Neural cell (in vitro differentiated cells): ENCODE measurements at regions not wholly inside any gene's neighbourhood (a gene's known extent, or its start where the extent isn't known, plus 50 kb on each side); places are given as distances from the start of the nearest gene placed in this dataset.

Source experiments
- H2AFZ ChIP-seq: fragments of 200-600, 300-800 bp; sonication (generic), shearing (Covaris generic); 2 replicates; pipeline ENCODE4 v1.6.0; 2014; ENCODE audit warnings: low read depth, mild to moderate bottlenecking, antibody characterized with exemption, low read length, moderate library complexity
- H3F3A ChIP-seq: fragments of 200-600 bp; shearing (Covaris generic); 2 replicates; pipeline ENCODE4 v1.6.1; 2016; ENCODE audit warnings: mild to moderate bottlenecking, moderate library complexity, mixed read lengths, antibody characterized with exemption, low read length; ENCODE audit not compliant: insufficient read depth, poor library complexity, severe bottlenecking
- H3K27ac ChIP-seq: fragments of 200-600, 300-800 bp; sonication (generic), shearing (Covaris generic); 2 replicates; pipeline ENCODE4 v1.5.1; 2014; ENCODE audit warnings: mild to moderate bottlenecking, low read length, moderate library complexity
- H3K27me3 ChIP-seq: fragments of 300-800, 200-600 bp; sonication (generic), shearing (Covaris generic); 2 replicates; pipeline ENCODE4 v1.6.0; 2014; ENCODE audit warnings: mild to moderate bottlenecking, low read depth, low read length, moderate library complexity; ENCODE audit not compliant: insufficient read depth
- H3K36me3 ChIP-seq: fragments of 300-800, 200-600 bp; sonication (generic), shearing (Covaris generic); 2 replicates; pipeline ENCODE4 v1.5.1; 2014; ENCODE audit warnings: mild to moderate bottlenecking, antibody characterized with exemption, low read length, moderate library complexity; ENCODE audit not compliant: insufficient read depth
- H3K4me2 ChIP-seq: fragments of 300-800, 200-600 bp; sonication (generic), shearing (Covaris generic); 2 replicates; pipeline ENCODE4 v1.6.0; 2014; ENCODE audit warnings: mild to moderate bottlenecking, low read length
- H3K4me3 ChIP-seq: fragments of 300-800, 200-600 bp; sonication (generic), shearing (Covaris generic); 2 replicates; pipeline ENCODE4 v1.5.1; 2014; ENCODE audit warnings: mild to moderate bottlenecking, low read length, moderate library complexity
- H3K79me2 ChIP-seq: fragments of 200-600 bp; shearing (Covaris generic); replicated peaks from 2 replicates; pipeline ENCODE4 v1.6.0; 2014; ENCODE audit warnings: mild to moderate bottlenecking, low read length, moderate library complexity; ENCODE audit not compliant: insufficient read depth
- H3K9ac ChIP-seq: fragments of 300-800, 200-600 bp; sonication (generic), shearing (Covaris generic); 2 replicates; pipeline ENCODE4 v1.6.1; 2016; ENCODE audit warnings: mild to moderate bottlenecking, low read length, mixed read lengths
- H3K9me2 ChIP-seq: fragments of 200-600 bp; shearing (Covaris generic); 2 replicates; pipeline ENCODE4 v1.6.1; 2016; ENCODE audit warnings: mild to moderate bottlenecking, low read length, mixed read lengths; ENCODE audit not compliant: insufficient read depth
- H3K9me3 ChIP-seq: fragments of 200-600, 300-800 bp; sonication (generic), shearing (Covaris generic); 2 replicates; pipeline ENCODE4 v1.6.1; 2016; ENCODE audit warnings: mild to moderate bottlenecking, mixed run types, low read length, moderate library complexity, mixed read lengths
- H4K20me1 ChIP-seq: fragments of 200-600 bp; shearing (Covaris generic); 2 replicates; pipeline ENCODE4 v1.6.1; 2016; ENCODE audit warnings: mild to moderate bottlenecking, mixed run types; ENCODE audit not compliant: insufficient read depth
- EP300 ChIP-seq: fragments of 450-650 bp; conservative IDR thresholded peaks from 2 replicates; pipeline ENCODE4 v1.6.1; 2014; ENCODE audit warnings: antibody characterized with exemption, mild to moderate bottlenecking, moderate library complexity; ENCODE audit not compliant: poor library complexity, severe bottlenecking
- EZH2 ChIP-seq: fragments of 200-600, 300-800 bp; shearing (Covaris generic), sonication (generic); IDR thresholded peaks from 2 replicates; pipeline ENCODE4 v1.6.1; 2014; ENCODE audit warnings: antibody characterized with exemption, low read length, borderline replicate concordance, mild to moderate bottlenecking; ENCODE audit not compliant: insufficient read depth, poor library complexity, severe bottlenecking
- MXI1 ChIP-seq: fragments of 450-650 bp; conservative IDR thresholded peaks from 2 replicates; pipeline ENCODE4 v1.6.1; 2014; ENCODE audit warnings: antibody characterized with exemption, mild to moderate bottlenecking; ENCODE audit not compliant: poor library complexity, severe bottlenecking
- POLR2AphosphoS5 ChIP-seq: IDR thresholded peaks from 2 replicates; pipeline ENCODE4 v1.6.1; 2012
- RAD21 ChIP-seq: fragments of 450-650 bp; conservative IDR thresholded peaks from 2 replicates; pipeline ENCODE4 v1.6.1; 2014; ENCODE audit warnings: antibody characterized with exemption, mild to moderate bottlenecking, moderate library complexity
- SMC3 ChIP-seq: fragments of 450-650 bp; conservative IDR thresholded peaks from 2 replicates; pipeline ENCODE4 v1.6.1; 2014; ENCODE audit warnings: antibody characterized with exemption, mild to moderate bottlenecking, moderate library complexity; ENCODE audit not compliant: poor library complexity
- TAF1 ChIP-seq: IDR thresholded peaks from 2 replicates; pipeline ENCODE4 v1.6.1; 2012; ENCODE audit warnings: low read depth
- TF ChIP-seq, protein P1 (sequence below): fragments of 450-650 bp; IDR thresholded peaks from 2 replicates; pipeline ENCODE4 v1.5.1; 2014; ENCODE audit warnings: antibody characterized with exemption, mild to moderate bottlenecking, moderate library complexity; ENCODE audit not compliant: poor library complexity, severe bottlenecking
- TF ChIP-seq, protein P2 (sequence below): IDR thresholded peaks from 2 replicates; pipeline ENCODE4 v1.6.1; 2012; ENCODE audit warnings: borderline replicate concordance

DNA sequence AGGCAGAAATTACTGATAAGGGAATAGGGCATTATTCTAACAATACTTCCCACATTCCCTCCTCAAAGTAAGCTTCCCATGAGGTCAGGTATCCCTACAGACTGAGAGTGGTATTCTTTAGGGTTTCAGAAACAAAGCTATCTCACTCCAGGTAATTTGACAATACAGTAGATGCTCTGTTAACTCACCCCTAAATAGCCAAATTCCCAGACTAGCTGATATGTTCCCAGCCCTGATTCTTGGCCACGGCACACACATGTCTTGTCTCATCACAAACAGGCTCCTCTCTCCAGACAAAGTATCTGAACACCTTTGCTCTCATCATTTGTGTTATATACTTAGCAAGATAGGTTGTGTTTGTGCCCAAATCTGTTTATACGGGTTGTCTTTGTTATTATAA, 139.9 kb downstream of the ZNF608 start:
- no peak overlapping the region for H3K27ac ChIP-seq
- no peak overlapping the region for H3K4me3 ChIP-seq
- H3F3A ChIP-seq: no peaks in the 10 kb centered on the region
- H3K9me3 ChIP-seq: no peaks in the 10 kb centered on the region
- H3K36me3 ChIP-seq: no peaks in the 10 kb centered on the region
- no peak overlapping the region for H3K4me2 ChIP-seq
- H2AFZ ChIP-seq: no peak overlapping the region
- H4K20me1 ChIP-seq: no peaks in the 10 kb centered on the region
- TF ChIP-seq POLR2AphosphoS5: no peak
- no peak for TF ChIP-seq EP300
- TF ChIP-seq SMC3: no peak
- no peak for TF ChIP-seq TAF1
- TF ChIP-seq RAD21: no peak
- TF ChIP-seq, protein P1, sequence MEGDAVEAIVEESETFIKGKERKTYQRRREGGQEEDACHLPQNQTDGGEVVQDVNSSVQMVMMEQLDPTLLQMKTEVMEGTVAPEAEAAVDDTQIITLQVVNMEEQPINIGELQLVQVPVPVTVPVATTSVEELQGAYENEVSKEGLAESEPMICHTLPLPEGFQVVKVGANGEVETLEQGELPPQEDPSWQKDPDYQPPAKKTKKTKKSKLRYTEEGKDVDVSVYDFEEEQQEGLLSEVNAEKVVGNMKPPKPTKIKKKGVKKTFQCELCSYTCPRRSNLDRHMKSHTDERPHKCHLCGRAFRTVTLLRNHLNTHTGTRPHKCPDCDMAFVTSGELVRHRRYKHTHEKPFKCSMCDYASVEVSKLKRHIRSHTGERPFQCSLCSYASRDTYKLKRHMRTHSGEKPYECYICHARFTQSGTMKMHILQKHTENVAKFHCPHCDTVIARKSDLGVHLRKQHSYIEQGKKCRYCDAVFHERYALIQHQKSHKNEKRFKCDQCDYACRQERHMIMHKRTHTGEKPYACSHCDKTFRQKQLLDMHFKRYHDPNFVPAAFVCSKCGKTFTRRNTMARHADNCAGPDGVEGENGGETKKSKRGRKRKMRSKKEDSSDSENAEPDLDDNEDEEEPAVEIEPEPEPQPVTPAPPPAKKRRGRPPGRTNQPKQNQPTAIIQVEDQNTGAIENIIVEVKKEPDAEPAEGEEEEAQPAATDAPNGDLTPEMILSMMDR: no peak
- no peaks in the 10 kb centered on the region for H3K79me2 ChIP-seq
- H3K27me3 ChIP-seq: peaks cover 5% of the 10 kb centered on the region
- H3K9me2 ChIP-seq: no peaks in the 10 kb centered on the region
- no peak overlapping the region for H3K9ac ChIP-seq

DNA sequence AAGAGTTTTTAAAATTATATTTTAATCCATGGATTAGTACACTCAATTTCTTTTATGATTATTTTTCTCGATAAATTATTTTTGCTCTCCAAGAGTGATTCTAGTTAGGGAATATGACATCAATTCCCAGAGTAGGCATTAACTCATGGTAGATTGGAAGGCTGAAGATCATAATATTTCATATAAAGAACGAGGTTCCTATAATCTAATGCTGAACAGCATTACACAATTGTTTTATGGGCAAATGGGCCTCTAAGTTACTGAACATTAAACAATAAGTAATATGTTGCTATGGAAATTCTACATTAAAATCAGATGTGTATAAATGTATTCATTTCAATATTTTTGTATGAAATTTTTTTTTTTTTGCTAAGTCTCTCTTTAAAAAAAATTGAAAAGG, 140.3 kb downstream of the ZNF608 start:
- Histone ChIP-seq H4K20me1 (no peaks in the 10 kb centered on the region), H3K27me3 (peaks cover 5% of the 10 kb centered on the region), H3K4me3 (no peak overlapping the region), H3K4me2 (no peak overlapping the region), H3K9me2 (no peaks in the 10 kb centered on the region), H3K9me3 (no peaks in the 10 kb centered on the region), H3K9ac (no peak overlapping the region), H3K27ac (no peak overlapping the region), H2AFZ (no peak overlapping the region), H3K36me3 (no peaks in the 10 kb centered on the region), H3K79me2 (no peaks in the 10 kb centered on the region), H3F3A (no peaks in the 10 kb centered on the region)
- TF ChIP-seq TAF1 (no peak), RAD21 (no peak), EP300 (no peak), POLR2AphosphoS5 (no peak), EZH2 (no peak), SMC3 (no peak), MXI1 (no peak)
- TF ChIP-seq, protein P1: no peak
- TF ChIP-seq, protein P2, sequence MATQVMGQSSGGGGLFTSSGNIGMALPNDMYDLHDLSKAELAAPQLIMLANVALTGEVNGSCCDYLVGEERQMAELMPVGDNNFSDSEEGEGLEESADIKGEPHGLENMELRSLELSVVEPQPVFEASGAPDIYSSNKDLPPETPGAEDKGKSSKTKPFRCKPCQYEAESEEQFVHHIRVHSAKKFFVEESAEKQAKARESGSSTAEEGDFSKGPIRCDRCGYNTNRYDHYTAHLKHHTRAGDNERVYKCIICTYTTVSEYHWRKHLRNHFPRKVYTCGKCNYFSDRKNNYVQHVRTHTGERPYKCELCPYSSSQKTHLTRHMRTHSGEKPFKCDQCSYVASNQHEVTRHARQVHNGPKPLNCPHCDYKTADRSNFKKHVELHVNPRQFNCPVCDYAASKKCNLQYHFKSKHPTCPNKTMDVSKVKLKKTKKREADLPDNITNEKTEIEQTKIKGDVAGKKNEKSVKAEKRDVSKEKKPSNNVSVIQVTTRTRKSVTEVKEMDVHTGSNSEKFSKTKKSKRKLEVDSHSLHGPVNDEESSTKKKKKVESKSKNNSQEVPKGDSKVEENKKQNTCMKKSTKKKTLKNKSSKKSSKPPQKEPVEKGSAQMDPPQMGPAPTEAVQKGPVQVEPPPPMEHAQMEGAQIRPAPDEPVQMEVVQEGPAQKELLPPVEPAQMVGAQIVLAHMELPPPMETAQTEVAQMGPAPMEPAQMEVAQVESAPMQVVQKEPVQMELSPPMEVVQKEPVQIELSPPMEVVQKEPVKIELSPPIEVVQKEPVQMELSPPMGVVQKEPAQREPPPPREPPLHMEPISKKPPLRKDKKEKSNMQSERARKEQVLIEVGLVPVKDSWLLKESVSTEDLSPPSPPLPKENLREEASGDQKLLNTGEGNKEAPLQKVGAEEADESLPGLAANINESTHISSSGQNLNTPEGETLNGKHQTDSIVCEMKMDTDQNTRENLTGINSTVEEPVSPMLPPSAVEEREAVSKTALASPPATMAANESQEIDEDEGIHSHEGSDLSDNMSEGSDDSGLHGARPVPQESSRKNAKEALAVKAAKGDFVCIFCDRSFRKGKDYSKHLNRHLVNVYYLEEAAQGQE: no peak
